IMR-90 (cell line): ENCODE measurements at regions not wholly inside any gene's neighbourhood (a gene's known extent, or its start where the extent isn't known, plus 50 kb on each side); places are given as distances from the start of the nearest gene placed in this dataset.

ENCODE experiments used
- ATAC-seq: fragments of 200-7000 bp; cut with Tn5 transposase; 2 replicates; pipeline ENCODE4 v1.9.1; 2020; ENCODE audit warnings: low read depth, mild to moderate bottlenecking, moderate library complexity
- BruUV-seq: library from RNA; stranded (reverse); fragments of 400-500 nt; replicated peaks from 2 replicates; lab custom pipeline; 2021; lab: Mats Ljungman, UMichigan
- CTCF ChIA-PET: fragments of 300-600 bp; formaldehyde crosslinking; extraction: SDS; loops from one replicate; lab custom pipeline; 2021; ENCODE audit warnings: antibody characterized with exemption; lab: Yijun Ruan, JAX
- POLR2A ChIA-PET: fragments of 300-600 bp; sonication (Branson Sonifier 250); formaldehyde crosslinking; loops from one replicate; lab custom pipeline; 2022; ENCODE audit warnings: antibody characterized with exemption; ENCODE audit not compliant: unreplicated experiment; lab: Charles Lee
- DNase-seq: peaks from one replicate; pipeline ENCODE4 v3.0.0; 2013
- H2AFZ ChIP-seq: replicated peaks from 2 replicates; pipeline ENCODE3; 2013; ENCODE audit warnings: low read length, mild to moderate bottlenecking; ENCODE audit not compliant: poor library complexity
- H2AK5ac ChIP-seq: 2 replicates; pipeline ENCODE4 v1.6.1; 2013; ENCODE audit warnings: low read depth, low read length, inconsistent platforms
- H2AK9ac ChIP-seq: replicated peaks from 2 replicates; pipeline ENCODE3; 2013; ENCODE audit warnings: mild to moderate bottlenecking, low read depth, low read length, moderate library complexity; ENCODE audit not compliant: poor library complexity
- H2BK120ac ChIP-seq: 2 replicates; pipeline ENCODE4 v1.6.1; 2013; ENCODE audit warnings: low read depth, low read length, inconsistent platforms
- H2BK15ac ChIP-seq: 3 replicates; pipeline ENCODE4 v1.6.1; 2013; ENCODE audit warnings: low read depth, low read length, inconsistent platforms
- H2BK20ac ChIP-seq: 2 replicates; pipeline ENCODE4 v1.6.1; 2013; ENCODE audit warnings: low read depth, mild to moderate bottlenecking, inconsistent platforms, low read length, moderate library complexity
- H2BK5ac ChIP-seq: 2 replicates; pipeline ENCODE4 v1.6.1; 2013; ENCODE audit warnings: mild to moderate bottlenecking, low read depth, low read length, inconsistent platforms; ENCODE audit not compliant: poor library complexity, severe bottlenecking
- H3K14ac ChIP-seq: replicated peaks from 2 replicates; pipeline ENCODE4 v1.6.1; 2013; ENCODE audit warnings: low read depth, low read length, inconsistent platforms
- H3K18ac ChIP-seq: 2 replicates; pipeline ENCODE4 v1.6.1; 2013; ENCODE audit warnings: low read depth, low read length, control low read depth
- H3K23ac ChIP-seq: 2 replicates; pipeline ENCODE4 v1.6.1; 2013; ENCODE audit warnings: low read depth, low read length, inconsistent platforms
- H3K27ac ChIP-seq: 2 replicates; pipeline ENCODE4 v1.5.1; 2013; ENCODE audit warnings: mild to moderate bottlenecking, control low read depth, low read length; ENCODE audit not compliant: insufficient read depth
- H3K27me3 ChIP-seq: 2 replicates; pipeline ENCODE4 v1.6.1; 2013; ENCODE audit warnings: low read length; ENCODE audit not compliant: control insufficient read depth, insufficient read depth
- H3K36me3 ChIP-seq: 2 replicates; pipeline ENCODE4 v1.6.1; 2013; ENCODE audit warnings: low read length, mixed read lengths; ENCODE audit not compliant: control insufficient read depth, insufficient read depth
- H3K4ac ChIP-seq: 2 replicates; pipeline ENCODE4 v1.6.1; 2013; ENCODE audit warnings: low read depth, low read length, inconsistent platforms
- H3K4me1 ChIP-seq: 2 replicates; pipeline ENCODE4 v1.6.1; 2013; ENCODE audit warnings: low read length, mixed read lengths; ENCODE audit not compliant: control insufficient read depth, insufficient read depth
- H3K4me2 ChIP-seq: 2 replicates; pipeline ENCODE4 v1.6.1; 2013; ENCODE audit warnings: low read depth, mild to moderate bottlenecking, control low read depth, low read length, moderate library complexity
- H3K4me3 ChIP-seq: 2 replicates; pipeline ENCODE4 v1.5.1; 2013; ENCODE audit warnings: low read depth, mild to moderate bottlenecking, control low read depth, low read length, moderate library complexity; ENCODE audit not compliant: insufficient read depth
- H3K56ac ChIP-seq: 2 replicates; pipeline ENCODE4 v1.6.1; 2013; ENCODE audit warnings: low read length, inconsistent platforms; ENCODE audit not compliant: insufficient read depth; ENCODE audit errors: extremely low read depth
- H3K79me1 ChIP-seq, 2 experiments: 2 replicates each; pipeline ENCODE4 v1.6.1; 2013; ENCODE audit warnings: low read length in 2 of 2, inconsistent platforms in 1 of 2, low read depth in 1 of 2
- H3K9ac ChIP-seq: 2 replicates; pipeline ENCODE4 v1.6.1; 2013; ENCODE audit warnings: low read depth, low read length, control low read depth
- H3K9me1 ChIP-seq: 2 replicates; pipeline ENCODE4 v1.6.1; 2013; ENCODE audit warnings: low read length, inconsistent platforms; ENCODE audit not compliant: insufficient read depth
- H3K9me3 ChIP-seq: 2 replicates; pipeline ENCODE4 v1.6.1; 2013; ENCODE audit warnings: low read length; ENCODE audit not compliant: control insufficient read depth, insufficient read depth
- H4K20me1 ChIP-seq: 2 replicates; pipeline ENCODE4 v1.6.1; 2013; ENCODE audit warnings: low read length, inconsistent platforms; ENCODE audit not compliant: insufficient read depth
- H4K5ac ChIP-seq: 2 replicates; pipeline ENCODE4 v1.6.1; 2013; ENCODE audit warnings: mild to moderate bottlenecking, low read depth, low read length, control low read depth
- H4K8ac ChIP-seq, 2 experiments: 2 replicates each; pipeline ENCODE4 v1.6.1; 2013; ENCODE audit warnings: low read depth in 2 of 2, low read length in 2 of 2, control low read depth in 1 of 2, inconsistent platforms in 1 of 2
- H4K91ac ChIP-seq: 2 replicates; pipeline ENCODE4 v1.6.1; 2013; ENCODE audit warnings: low read depth, low read length, inconsistent platforms; ENCODE audit not compliant: insufficient read depth
- BHLHE40 ChIP-seq: fragments of 150-350 bp; IDR thresholded peaks from 2 replicates; pipeline ENCODE4 v1.6.1; 2016; ENCODE audit warnings: mild to moderate bottlenecking, low read depth, low read length
- CHD1 ChIP-seq: IDR thresholded peaks from 2 replicates; pipeline ENCODE4 v1.6.1; 2012; ENCODE audit warnings: low read depth, low read length, improper control_type of control experiment
- ELK1 ChIP-seq: fragments of 150-350 bp; IDR thresholded peaks from 2 replicates; pipeline ENCODE4 v1.6.1; 2016; ENCODE audit warnings: low read depth, mild to moderate bottlenecking, low read length, moderate library complexity, borderline replicate concordance
- FOS ChIP-seq: fragments of 150-350 bp; IDR thresholded peaks from 2 replicates; pipeline ENCODE4 v1.6.1; 2016; ENCODE audit warnings: low read depth, low read length
- MAFK ChIP-seq: IDR thresholded peaks from 2 replicates; pipeline ENCODE4 v1.6.1; 2012; ENCODE audit warnings: low read depth, low read length, improper control_type of control experiment
- RFX5 ChIP-seq: IDR thresholded peaks from 2 replicates; pipeline ENCODE4 v1.8.0; 2012; ENCODE audit warnings: low read depth, mild to moderate bottlenecking, low read length, moderate library complexity
- WGBS, 2 experiments: methylation state at CpG; one replicate each; pipeline versions ENCODE4 v1.1.5 to v1.1.7; 2013; ENCODE audit warnings: missing lambda C conversion rate in 2 of 2; ENCODE audit not compliant: insufficient read length in 1 of 2; ENCODE audit errors: extremely low coverage in 2 of 2; 5-methylcytosine and 5-hydroxymethylcytosine counted together
- dilution Hi-C: fragments of 300-500 bp; cut with HindIII; formaldehyde crosslinking; loops from one replicate; pipeline ENCODE4 v1.14.3; 2018; ENCODE audit warnings: low sequenced_read_pairs; ENCODE audit not compliant: unreplicated experiment
- in situ Hi-C: fragments of 300-500 bp; cut with MboI; formaldehyde crosslinking; loops from 3 replicates; pipeline ENCODE4 v1.14.3; 2019; ENCODE audit warnings: low sequenced_read_pairs, inconsistent platforms, mixed read lengths
- intact Hi-C: fragments of 100-400 bp; cut with micrococcal nuclease; formaldehyde crosslinking; loops from 2 replicates; pipeline ENCODE4 v1.10.0; 2022
- TF ChIP-seq, protein P1 (sequence below): conservative IDR thresholded peaks from 2 replicates; pipeline ENCODE4 v1.5.1; 2012; ENCODE audit warnings: mild to moderate bottlenecking, low read depth, low read length, improper control_type of control experiment

DNA sequence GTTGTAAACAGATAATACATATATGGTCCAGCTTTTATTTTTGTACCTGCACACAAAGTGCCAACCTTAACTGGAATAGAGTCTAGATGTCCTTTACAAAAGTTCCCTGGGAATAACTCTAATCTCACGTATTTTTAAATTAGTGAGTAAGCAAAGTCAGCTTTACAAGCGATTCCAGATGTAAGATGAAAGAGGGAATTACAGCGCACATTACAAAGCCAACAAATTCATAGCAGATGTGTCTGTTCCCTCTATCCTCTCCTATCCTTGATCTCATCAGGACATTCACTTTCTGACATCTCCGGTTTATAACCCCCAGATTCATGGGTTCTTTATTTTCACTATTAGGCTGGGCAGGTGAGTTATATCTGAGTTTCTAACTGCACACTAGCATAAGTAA, 406.8 kb upstream of the ZNF385D start:
- Histone ChIP-seq H3K14ac (no peak overlapping the region), H2BK5ac (no peak overlapping the region), H4K91ac (no peak overlapping the region), H3K56ac (no peak overlapping the region), H3K4me1 (no peaks in the 10 kb centered on the region), H4K8ac (no peak overlapping the region), H2AFZ (no peak overlapping the region), H2BK20ac (no peak overlapping the region), H3K4me3 (no peak overlapping the region), H2AK9ac (no peak overlapping the region), H3K4ac (no peak overlapping the region), H3K23ac (no peak overlapping the region), H3K79me1 (no peaks in the 10 kb centered on the region), H3K9me1 (no peaks in the 10 kb centered on the region), H3K9me3 (no peaks in the 10 kb centered on the region), H3K36me3 (no peaks in the 10 kb centered on the region), H3K27me3 (no peaks in the 10 kb centered on the region), H2BK120ac (no peak overlapping the region), H3K9ac (no peak overlapping the region), H3K18ac (no peak overlapping the region), H2AK5ac (no peak overlapping the region), H4K5ac (no peak overlapping the region), H4K20me1 (no peaks in the 10 kb centered on the region), H3K27ac (no peak overlapping the region), H3K4me2 (no peak overlapping the region), H2BK15ac (no peak overlapping the region)
- intact Hi-C loops = no loop called here
- dilution Hi-C loops = no loop called here
- CTCF ChIA-PET = no interaction called here
- no CpG with 5 or more reads among the region's 4 CpGs for WGBS, 2 experiments
- DNase-seq (no peak), ATAC-seq (no peak)
- TF ChIP-seq BHLHE40 = no peak
- no peak for TF ChIP-seq FOS
- TF ChIP-seq MAFK = no peak
- TF ChIP-seq ELK1 = no peak
- TF ChIP-seq CHD1 = no peak
- TF ChIP-seq, protein P1, sequence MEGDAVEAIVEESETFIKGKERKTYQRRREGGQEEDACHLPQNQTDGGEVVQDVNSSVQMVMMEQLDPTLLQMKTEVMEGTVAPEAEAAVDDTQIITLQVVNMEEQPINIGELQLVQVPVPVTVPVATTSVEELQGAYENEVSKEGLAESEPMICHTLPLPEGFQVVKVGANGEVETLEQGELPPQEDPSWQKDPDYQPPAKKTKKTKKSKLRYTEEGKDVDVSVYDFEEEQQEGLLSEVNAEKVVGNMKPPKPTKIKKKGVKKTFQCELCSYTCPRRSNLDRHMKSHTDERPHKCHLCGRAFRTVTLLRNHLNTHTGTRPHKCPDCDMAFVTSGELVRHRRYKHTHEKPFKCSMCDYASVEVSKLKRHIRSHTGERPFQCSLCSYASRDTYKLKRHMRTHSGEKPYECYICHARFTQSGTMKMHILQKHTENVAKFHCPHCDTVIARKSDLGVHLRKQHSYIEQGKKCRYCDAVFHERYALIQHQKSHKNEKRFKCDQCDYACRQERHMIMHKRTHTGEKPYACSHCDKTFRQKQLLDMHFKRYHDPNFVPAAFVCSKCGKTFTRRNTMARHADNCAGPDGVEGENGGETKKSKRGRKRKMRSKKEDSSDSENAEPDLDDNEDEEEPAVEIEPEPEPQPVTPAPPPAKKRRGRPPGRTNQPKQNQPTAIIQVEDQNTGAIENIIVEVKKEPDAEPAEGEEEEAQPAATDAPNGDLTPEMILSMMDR = no peak
- TF ChIP-seq RFX5 = no peak
- BruUV-seq = no TSS peak
- in situ Hi-C loops = no loop called here
- POLR2A ChIA-PET = no interaction called here
